ENCODE measurements at regions not wholly inside any gene's neighbourhood (a gene's known extent, or its start where the extent isn't known, plus 50 kb on each side); places are given as distances from the start of the nearest gene placed in this dataset.
A peak's percentile ranks its signal among the peaks of the same experiment; 100 is the strongest.

- no peak for TF ChIP-seq ZFX (IDR thresholded peaks at IDR 0.05; ENCODE audit: borderline replicate concordance)
- no peak for TF ChIP-seq CTCF (IDR thresholded peaks at IDR 0.05)
- H3K27ac ChIP-seq: 0 out of 2 replicates have a peak overlapping the region, but pooled peaks have one; percentile 15
These were observed 237.1 kb downstream of the ANKRD60 start for GRCh38 chr20:57991211-57991881.

- 0 out of 2 replicates have a peak overlapping the region, but pooled peaks have one; percentile 15 for H3K27ac ChIP-seq
- TF ChIP-seq CTCF (IDR thresholded peaks at IDR 0.05): no peak
- TF ChIP-seq ZFX (IDR thresholded peaks at IDR 0.05; ENCODE audit: borderline replicate concordance): no peak
These were observed 238.0 kb downstream of the ANKRD60 start for GRCh38 chr20:57990396-57990987.

- TF ChIP-seq CTCF (IDR thresholded peaks at IDR 0.05): no peak
- TF ChIP-seq ZFX (IDR thresholded peaks at IDR 0.05; ENCODE audit: borderline replicate concordance): no peak
- no peak overlapping the region for H3K27ac ChIP-seq
These were observed 239.6 kb downstream of the ANKRD60 start for GRCh38 chr20:57988828-57989227.

GRCh38 chr20:57988422-57988821, 240.0 kb downstream of the ANKRD60 start:
- no peak overlapping the region for H3K27ac ChIP-seq
- TF ChIP-seq CTCF (IDR thresholded peaks at IDR 0.05) (no peak), ZFX (IDR thresholded peaks at IDR 0.05; ENCODE audit: borderline replicate concordance) (no peak)

GRCh38 chr20:57987659-57988058, 240.8 kb downstream of the ANKRD60 start:
- H3K27ac ChIP-seq: no peak overlapping the region
- no peak for TF ChIP-seq ZFX (IDR thresholded peaks at IDR 0.05; ENCODE audit: borderline replicate concordance)
- TF ChIP-seq CTCF (IDR thresholded peaks at IDR 0.05): no peak

- no peak for TF ChIP-seq ZFX (IDR thresholded peaks at IDR 0.05; ENCODE audit: borderline replicate concordance)
- no peak for TF ChIP-seq CTCF (IDR thresholded peaks at IDR 0.05)
- no peak overlapping the region for H3K27ac ChIP-seq
These were observed 241.8 kb downstream of the ANKRD60 start for GRCh38 chr20:57986666-57987065.

- no peak overlapping the region for H3K27ac ChIP-seq
- TF ChIP-seq ZFX (IDR thresholded peaks at IDR 0.05; ENCODE audit: borderline replicate concordance) (no peak), CTCF (IDR thresholded peaks at IDR 0.05) (no peak)
These were observed 243.2 kb downstream of the ANKRD60 start for GRCh38 chr20:57985278-57985677.

Data from 22Rv1 (cell line).